D341Med (cell line): ENCODE measurements at regions not wholly inside any gene's neighbourhood (a gene's known extent, or its start where the extent isn't known, plus 50 kb on each side); places are given as distances from the start of the nearest gene placed in this dataset.
"Not testable (repeated sequence)": the region's sequence is repeated elsewhere in the genome, so short reads cannot be mapped to it uniquely, and the experiment has no call there.

Source experiments
- DNase-seq: peaks from one replicate; pipeline ENCODE4 v3.0.0; 2012; ENCODE audit warnings: low spot score

DNA sequence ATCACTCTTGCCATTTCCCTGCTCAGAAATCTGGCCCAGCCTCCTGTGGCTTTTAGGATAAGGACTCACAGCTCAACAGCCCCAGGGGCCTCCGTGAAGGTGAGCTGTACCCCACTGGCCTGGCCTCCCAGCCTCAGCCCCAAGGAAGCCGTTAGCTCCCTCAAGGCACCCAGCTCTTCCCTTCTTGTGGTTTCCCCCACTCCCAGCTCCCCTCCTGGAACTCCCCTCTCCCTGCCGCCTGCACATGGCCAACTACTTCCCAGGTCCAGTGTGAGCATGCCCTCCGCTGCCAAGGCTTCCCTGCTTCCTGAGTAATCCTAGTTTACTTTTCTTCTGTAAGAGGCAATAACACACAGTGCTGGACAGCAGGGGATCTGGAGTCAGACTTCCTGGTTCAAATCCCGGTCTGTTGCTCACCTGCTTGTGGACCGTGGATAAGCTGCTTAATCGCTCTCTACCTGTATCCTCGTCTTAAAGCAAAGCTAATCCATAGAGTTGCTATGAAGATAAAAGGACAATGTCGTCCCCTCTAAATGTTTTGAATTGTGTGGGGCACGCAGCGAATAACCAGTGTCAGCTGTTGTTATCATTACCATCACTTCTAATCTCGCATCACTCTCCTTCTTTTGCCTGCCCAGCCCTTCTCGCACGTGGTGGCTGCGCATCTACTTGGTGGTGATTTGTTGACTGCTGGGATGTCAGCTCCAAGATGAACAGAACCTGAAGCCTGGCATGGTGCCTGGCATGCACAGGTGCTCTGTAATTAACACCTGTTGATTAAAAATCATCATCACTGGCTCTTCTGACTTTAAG lies 86.6 kb downstream of the C5orf15 start:
- DNase-seq, result no peak

DNA sequence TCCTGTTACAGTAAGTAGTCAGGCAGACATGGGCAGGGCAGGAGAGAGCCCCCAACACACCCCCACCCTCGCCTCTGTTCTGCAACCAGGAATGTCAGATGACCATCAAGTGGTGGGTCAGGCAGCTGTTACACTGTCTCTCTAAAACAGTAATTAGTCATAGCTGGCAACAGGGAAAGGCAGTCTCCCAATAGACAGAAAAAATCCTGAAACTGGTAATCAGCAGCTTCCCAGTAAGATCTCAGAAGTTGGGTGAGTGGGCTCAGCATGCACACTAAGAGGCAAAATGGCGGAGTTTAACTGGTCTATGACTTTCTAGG lies 90.2 kb downstream of the C5orf15 start:
- no peak for DNase-seq

DNA sequence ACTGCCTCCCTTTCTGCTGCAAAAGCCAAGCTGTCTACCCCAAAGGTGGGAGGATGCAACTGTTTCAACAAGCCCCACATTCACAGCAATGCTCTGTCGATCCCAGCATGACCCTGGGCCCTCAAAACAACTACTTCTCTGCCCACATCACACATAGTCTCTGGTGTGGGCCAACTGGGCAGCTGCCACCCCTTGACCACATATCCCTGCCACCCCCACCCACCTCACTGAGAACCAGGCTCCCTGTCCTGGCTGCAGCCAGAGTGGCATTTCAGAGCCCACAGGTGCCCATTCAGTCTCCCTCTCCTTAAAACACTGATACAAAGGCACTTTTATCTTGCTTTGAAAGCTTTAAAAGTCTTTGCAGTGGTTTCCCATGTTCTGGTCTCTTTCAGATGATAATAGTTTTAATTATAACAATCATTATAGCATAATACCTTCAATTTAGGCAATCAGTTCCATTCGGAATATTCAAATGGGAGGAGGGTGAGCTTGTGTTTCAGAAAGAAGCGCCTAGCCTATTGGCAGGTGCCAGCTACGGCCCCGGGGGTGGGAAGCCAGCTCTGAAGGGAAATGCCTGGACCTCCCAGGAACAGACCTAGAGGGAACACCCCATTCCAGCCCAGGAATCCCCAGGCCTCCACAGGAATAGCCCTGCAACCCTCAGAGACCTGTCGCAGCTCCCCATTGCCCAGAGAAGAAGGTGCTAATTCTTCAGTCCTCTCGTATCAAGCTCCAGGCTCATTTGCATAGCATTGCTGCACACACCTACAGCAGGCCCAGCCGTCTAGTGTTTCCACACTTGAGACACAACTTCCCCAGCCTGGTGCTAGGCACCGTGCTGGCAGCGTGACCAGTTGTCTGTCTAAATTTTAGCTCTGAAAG lies 90.8 kb downstream of the C5orf15 start:
- no peak for DNase-seq

DNA sequence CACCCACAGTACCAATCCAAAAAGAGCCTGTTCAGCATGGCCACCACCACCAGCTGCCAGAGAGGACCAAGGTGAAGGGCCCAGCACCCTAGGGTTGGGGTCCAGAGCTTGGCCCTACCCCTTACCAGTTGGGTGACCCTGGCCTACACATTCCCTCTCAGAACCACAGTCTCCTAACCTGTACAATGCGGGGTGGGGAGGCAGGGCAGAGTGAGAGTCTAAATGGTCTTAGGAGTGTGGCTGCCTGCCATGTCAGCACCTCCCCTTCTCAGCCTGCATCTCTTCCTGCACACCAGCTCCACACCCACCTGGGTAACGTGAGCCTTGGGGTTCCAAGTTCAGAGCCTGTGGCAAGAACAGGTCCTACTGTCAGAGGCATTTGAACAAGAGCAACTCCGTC lies 92.2 kb downstream of the C5orf15 start:
- no peak for DNase-seq

DNA sequence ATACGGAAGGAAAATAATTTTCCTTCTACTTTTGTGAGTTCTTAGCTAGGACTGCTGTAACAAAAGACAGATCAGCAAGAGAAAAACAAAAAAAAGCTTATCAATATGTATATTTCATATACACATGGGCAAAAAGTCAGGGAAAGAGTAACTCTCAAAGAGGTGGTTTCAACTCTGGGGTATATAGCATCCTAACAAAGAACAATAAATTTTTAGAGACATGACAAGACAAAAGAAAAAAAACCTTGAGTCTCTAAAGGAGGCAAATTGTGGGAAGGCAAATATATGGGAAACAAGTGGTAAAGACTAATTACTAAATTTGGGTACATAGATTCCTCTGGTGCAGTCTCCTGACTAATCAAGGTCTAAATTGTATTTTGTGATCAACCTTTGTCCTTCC lies 93.2 kb downstream of the C5orf15 start:
- DNase-seq, result no peak

DNA sequence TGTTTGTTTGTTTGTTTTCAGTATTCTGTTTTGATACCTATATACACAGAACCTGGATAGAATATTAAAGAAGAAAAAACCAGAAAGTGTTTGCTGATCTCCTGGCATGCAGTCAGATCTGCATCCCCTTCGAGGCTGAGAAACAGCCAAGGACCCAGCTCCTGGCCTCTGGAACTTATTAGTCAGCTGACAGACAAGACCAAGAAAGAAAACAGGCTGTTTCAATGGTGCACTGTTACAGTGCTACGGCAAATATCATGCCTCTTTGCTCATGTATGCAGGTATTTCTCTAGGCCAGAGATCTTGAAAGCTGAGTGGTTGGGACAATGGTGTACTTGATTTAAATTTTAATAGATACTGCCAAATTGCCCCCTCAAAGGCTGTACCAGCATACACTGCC lies 95.0 kb downstream of the C5orf15 start:
- no peak for DNase-seq

DNA sequence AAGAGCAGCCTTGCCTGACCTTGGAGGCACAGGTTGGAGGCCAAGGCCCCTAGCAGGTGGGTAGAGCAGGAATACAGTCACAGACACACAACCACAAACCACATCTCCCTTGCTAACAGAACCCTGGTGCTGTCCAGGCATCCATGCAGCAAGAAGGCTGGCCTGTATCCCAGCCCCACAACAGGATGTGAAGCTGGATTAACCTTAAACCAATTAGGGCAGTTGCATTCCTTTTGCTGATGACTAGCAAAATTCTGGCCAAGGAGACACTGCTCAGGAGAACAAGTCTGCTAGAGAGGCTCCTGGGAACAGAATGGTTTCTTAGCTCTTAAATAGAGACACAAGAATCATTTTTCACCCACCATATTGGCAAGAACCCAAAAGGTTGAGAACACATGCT lies 97.8 kb downstream of the C5orf15 start:
- DNase-seq, result no peak

DNA sequence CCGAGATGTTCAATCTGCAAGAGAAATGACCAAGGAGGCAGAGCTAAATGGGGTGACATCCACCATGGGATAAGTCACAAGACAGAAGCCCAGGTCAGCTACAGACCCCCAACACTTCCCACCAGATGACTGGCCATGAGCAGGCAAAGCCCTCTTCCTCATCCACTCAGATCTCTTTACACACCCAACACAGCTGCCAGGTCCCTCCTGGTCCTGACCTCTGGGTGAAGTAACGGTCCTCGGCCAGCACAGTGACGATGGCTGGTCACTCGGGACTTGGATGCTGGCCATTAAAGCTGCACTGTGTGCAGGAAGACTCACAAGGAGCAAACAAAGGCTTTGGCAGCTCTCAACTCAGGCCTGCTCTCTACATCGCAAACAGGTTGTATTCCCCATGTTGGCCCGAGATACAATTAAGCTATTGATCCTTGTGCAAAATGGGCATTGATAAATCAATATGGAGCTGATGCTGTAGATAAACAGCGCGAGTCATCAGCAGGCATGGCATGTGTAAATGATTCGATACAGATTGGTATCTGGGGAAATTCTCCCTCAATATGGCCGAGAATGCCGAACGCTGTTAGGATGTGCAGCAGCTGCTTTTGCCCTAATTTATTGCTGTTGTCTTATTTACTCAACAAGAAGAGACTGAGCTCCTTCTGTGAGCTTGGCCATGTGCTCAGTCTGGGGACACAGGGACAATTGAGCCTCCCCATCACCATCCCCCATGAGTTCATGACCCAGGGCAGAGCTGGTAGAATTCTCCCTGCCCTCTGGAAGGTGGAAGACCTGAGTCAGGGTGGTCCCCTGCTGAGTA lies 98.7 kb downstream of the C5orf15 start:
- no peak for DNase-seq

DNA sequence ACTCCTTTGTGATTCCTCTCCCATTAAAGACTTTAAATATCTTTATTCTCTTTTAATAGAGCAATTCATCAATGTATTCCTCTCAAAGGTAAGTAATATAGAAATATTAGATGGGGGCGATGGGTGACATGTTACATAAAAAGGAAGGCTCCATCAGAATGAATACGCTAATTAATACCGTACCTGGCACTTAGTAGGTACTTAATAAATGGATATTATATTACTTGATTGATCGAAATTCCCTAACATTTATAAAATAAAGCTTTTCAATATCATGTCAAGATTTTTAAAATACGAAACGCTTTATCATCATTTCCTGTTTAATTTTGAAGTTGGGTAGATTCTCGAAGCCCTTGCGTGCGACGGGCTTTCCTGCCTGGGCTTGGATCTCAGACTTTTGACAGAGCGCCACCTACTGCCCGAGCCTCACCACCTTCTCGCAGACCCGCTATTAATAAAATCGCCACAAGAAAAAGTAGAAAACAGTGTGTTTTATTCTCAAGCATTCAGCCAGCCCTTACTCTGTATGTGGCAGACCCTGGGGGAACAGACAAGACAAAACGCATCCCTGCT lies 99.4 kb downstream of the C5orf15 start:
- peak; percentile 83 for DNase-seq

DNA sequence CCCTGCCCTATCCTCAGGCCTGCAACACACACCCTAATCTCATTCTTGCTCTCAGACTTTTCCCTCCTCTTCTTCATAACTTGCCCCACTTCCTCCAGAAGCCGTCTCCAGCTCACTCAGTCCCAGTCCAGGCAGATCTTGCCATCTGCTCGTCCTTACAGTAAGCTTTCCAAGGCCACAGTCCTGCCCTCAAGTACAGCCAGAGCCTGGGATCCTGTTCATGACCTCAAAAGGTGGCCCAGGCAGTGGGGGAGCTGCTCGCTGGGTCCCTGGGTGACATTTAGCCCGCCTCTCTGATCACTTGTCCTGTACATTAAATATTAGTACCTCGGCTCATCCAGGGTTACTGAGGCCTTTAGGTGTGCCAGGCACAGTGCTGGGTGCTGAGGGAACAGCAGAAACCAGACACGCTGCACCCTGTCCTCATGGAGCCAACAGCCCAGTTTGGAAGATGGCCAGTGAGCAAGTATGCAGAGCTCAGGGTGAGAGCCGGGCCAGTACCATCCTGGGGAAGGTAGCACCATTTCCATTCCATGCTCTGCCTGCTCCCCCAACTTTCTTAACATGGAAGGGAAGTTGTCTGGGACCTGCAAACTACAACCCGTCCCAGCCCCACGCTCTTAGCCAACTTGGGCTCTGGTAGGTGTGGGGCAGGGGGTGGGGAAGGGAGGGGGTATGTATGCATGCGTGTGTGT lies 100.4 kb downstream of the C5orf15 start:
- no peak for DNase-seq

DNA sequence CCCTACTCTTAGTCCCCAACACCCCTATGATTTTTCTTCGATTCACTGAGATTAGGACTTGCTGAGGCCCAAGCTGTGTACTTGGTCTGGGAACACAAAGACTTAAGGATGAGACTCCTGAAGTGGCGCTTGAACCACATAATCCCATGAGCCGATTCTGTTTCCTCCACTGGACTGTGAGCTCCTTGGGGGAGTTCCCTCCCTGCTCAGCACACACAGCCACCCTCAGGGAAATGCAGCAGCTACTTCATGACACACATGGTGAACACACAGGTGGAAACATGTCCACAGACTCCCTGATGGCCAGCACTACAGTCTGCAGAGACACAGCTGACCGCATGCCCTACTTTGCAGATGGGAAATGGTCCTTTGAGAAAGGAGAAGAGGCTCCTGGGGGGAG lies 101.1 kb downstream of the C5orf15 start:
- DNase-seq, result no peak

DNA sequence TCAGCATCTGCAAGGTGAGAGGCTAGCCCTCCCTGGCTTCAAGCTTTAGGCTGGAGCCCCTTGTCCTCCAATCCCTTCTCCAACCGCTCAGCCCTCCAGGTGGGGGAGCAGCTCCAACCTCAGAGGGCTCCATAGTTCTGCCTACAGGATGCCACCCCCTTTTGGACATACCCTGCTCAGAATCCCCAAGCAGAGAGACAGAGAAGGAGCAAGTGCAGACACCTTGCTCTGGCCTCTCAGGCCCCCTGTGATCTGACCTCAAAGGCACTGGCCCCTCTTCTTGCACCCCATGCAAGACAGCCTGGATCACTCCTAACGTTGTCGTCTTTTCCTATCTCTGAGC lies 101.6 kb downstream of the C5orf15 start:
- DNase-seq, result no peak

DNA sequence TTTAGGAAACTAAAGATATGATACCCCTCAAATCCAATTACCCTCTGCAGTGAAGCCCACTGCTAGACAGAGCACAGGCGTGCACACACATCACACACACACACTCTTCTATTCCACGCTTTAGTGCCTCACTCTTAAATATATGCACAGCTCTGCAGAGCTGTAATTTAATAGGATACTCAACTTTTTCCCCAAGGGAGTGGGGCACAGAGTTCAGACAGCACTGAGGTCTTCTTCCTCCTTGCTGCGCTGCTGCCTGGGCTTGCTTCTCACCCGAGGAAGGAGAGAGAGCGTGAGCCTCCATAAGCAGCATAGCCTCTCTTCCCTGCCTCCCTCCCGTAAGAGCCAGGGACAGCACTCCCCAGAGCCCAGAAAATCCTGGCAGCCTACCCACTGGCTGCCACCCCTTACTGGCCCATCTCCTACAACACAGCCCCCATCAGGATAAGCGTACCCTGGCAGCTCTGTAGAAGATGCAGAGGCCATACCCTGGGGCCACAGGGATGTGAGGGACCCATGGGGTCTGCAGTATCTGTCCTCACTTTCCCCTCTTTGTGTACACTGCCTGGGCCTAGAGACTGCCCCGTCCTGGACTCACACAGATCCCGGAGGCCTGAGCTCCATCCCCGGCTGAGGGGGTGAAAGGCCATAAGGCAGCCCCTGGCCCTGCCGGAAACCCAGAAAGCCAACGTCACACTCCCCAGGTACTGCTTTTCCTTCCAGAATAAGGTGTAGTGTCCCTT lies 102.1 kb downstream of the C5orf15 start:
- DNase-seq, result no peak

DNA sequence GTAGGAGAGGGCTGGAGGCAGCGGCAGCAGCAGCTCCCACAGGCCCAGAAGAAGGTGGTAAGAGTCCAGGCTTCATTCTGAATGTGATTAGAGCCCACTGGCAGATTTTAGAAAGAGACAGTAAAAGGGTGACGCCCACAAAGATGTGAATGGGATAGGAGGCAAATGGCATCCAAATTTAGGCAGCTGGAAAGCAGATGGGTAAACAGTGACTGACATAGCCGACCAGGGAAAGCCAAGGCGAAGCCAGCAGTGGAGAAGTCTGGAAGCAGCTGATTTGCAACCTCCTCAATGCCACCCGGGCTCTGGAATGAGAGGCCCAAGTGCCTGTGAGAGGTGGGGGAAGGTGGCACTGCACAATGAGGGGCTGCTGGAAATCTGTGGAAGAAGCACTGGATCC lies 103.3 kb downstream of the C5orf15 start:
- no peak for DNase-seq

DNA sequence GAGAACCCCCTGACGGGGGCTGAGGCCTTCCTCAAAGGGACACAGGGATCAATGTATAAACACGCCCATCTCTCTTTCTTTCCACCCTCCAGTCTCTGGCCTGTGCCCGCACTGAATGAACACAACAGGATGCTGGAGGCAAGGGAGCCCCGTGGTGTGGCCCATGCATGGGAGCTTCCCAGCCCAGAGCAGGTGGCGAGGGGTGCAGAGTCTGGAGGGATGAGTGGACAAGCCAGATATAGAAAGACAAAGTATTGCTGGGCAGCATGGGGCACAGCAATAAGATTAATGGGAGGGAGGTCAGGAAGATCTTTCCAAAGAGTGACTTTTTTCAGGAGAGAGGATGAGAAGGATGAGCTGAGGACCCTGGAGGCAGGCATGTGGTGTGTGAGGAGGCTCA lies 103.7 kb downstream of the C5orf15 start:
- no peak for DNase-seq

DNA sequence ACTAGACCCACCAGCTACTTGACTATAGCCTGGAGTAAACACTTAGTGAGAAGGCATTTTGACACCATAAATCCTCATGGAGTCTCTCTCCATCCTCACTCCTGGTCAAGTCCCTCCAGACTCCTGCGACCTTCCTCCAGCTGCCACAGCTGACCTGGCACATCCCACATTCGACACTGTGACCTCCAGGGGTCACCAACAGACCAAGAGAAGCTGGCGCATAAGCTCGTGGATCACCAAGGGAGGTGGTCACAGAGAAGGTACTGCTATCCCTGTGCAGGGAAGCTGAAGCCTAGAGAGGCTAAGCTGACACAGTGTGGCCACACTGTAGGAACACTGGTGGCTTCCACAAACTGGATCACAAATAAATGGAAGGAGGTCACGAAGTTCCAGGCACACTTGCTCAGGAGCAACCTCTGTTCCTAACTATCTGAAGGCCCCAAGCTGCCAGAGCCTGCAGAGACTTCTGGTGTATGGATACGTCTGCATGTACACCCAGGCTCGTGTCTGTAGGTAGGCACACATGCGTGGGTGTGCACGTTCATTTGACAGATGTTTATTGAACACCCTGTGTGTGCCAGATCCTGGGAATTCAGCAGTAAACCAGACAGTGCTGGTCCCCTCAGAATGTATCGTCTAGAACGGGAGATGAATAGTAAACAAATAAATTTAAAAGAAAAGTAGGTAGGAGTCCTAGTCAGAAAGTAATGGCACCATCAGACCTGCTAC lies 104.4 kb downstream of the C5orf15 start:
- DNase-seq, result no peak

DNA sequence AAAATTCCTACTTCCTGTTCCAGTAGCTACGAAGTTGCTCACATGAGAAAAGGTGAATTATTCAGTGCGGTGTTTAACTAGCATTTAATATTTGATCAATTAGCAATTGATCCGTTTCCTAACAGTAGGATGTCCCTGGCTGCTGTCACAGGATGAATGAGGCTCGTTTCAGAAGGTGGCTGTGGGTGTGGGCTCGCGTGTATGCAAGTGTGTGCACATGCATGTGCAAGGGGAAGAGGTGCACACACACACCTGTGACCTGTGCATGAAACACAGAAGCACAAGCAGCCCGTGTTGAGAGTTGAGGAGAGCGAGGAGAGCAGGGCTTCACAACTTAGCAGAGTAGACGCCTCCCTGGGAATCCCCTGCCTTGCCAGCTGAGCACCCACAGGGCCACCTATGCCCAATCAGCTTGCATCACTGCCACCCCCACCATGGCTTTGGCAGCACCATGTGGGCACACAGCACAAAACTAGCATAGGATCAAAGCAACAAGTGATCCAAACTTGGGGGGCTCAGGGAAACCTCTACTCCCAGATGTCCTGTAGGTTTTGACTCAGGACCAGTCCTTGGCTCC lies 107.2 kb downstream of the C5orf15 start:
- no peak for DNase-seq

DNA sequence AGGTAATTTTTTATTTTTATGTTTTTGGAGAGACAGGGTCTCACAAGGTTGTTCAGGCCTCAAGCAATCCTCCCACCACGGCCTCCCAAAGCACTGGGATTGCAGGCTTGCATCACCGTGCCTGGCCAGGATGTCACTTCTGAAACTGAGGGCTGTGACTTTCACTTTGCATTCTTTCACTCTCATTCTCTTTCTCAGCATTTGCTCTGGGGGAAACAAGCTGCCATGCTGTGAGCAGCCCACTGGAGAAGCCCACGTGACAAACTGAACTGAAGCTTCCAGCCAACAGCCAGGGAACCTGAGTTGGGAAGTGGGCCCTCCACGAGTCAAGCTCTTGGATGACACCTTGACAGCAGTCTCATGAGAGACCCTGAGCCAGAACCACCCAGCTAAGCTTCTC lies 109.4 kb downstream of the C5orf15 start:
- DNase-seq, result no peak

DNA sequence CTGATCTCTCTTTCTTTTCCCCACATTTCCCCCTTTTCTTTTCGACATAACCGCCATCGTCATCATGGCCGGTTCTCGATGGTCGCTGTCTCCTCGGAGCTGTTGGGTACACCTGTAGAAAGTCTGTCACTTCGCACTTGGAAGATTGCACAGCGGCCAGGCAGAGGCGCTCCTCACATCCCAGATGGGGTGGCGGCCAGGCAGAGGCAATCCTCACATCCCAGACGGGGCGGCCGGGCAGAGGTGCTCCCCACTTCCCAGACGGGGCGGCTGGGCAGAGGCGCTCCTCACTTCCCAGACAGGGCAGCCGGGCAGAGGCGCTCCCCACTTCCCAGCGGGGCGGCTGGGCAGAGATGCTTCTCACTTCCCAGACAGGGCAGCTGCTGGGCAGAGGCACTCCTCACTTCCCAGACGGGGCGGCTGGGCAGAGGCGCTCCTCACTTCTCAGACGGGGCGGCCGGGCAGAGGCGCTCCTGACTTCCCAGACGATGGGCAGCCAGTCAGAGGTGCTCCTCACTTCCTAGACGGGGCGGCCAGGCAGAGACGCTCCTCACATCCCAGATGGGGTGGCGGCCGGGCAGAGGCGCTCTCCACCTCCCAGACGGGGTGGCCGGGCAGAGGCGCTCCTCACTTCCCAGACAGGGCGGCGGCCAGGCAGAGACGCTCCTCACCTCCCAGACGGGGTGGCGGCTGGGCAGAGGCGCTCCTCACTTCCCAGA lies 110.7 kb downstream of the C5orf15 start:
- DNase-seq, result not testable (repeated sequence)
